Prostate gland (tissue), 2 donors: ENCODE measurements at regions not wholly inside any gene's neighbourhood (a gene's known extent, or its start where the extent isn't known, plus 50 kb on each side); places are given as distances from the start of the nearest gene placed in this dataset.

Source experiments
- DNase-seq: peaks from one replicate; pipeline ENCODE4 v3.0.0-alpha.2; 2019; ENCODE audit warnings: low spot score
- H3K27ac ChIP-seq, 2 donors: fragments of 200-600 bp; sonication (generic); 2 replicates each; pipeline ENCODE4 v1.5.1; 2017 to 2019
- H3K27me3 ChIP-seq: fragments of 200-600 bp; sonication (generic); replicated peaks from 2 replicates; pipeline ENCODE4 v1.5.1; 2019; ENCODE audit not compliant: insufficient read depth
- H3K36me3 ChIP-seq, 2 donors: fragments of 200-600 bp; sonication (generic); 1 replicate in 1 of 2; 2 replicates in 1 of 2; pipeline versions ENCODE4 v1.5.1 to v1.8.1; 2017 to 2019
- H3K4me1 ChIP-seq: fragments of 200-600 bp; sonication (generic); replicated peaks from 2 replicates; pipeline ENCODE4 v1.5.1; 2019
- H3K4me3 ChIP-seq, 2 donors: fragments of 200-600 bp; sonication (generic); 2 replicates each; pipeline ENCODE4 v1.5.1; 2017 to 2019
- H3K9me3 ChIP-seq: fragments of 200-600 bp; sonication (generic); 2 replicates; pipeline ENCODE4 v1.5.1; 2017
- POLR2A ChIP-seq: fragments of 450-650 bp; IDR thresholded peaks from one replicate; pipeline ENCODE4 v1.6.1; 2016; ENCODE audit warnings: antibody characterized with exemption, mild to moderate bottlenecking
- POLR2AphosphoS5 ChIP-seq: sonication (generic); formaldehyde crosslinking; IDR thresholded peaks from one replicate; pipeline ENCODE4 v1.6.1; 2017; ENCODE audit warnings: antibody characterized with exemption
- WGBS: methylation state at CpG from one replicate; pipeline ENCODE4 v1.1.5; 2018; 5-methylcytosine and 5-hydroxymethylcytosine counted together
- intact Hi-C: fragments of 100-400 bp; cut with DNase I; formaldehyde crosslinking; loops from one replicate; pipeline ENCODE4 v1.14.2; 2022
- TF ChIP-seq, protein P1 (sequence below), 4 experiments: fragments of 200-600 bp in 2 of 4; fragments of 450-650 bp in 2 of 4; sonication (generic) in 2 of 4; IDR thresholded peaks; 1 replicate in 3 of 4; 2 replicates in 1 of 4; pipeline ENCODE4 v1.5.1; 2016 to 2019; ENCODE audit warnings: antibody characterized with exemption in 4 of 4, mild to moderate bottlenecking in 2 of 4, moderate library complexity in 2 of 4

DNA sequence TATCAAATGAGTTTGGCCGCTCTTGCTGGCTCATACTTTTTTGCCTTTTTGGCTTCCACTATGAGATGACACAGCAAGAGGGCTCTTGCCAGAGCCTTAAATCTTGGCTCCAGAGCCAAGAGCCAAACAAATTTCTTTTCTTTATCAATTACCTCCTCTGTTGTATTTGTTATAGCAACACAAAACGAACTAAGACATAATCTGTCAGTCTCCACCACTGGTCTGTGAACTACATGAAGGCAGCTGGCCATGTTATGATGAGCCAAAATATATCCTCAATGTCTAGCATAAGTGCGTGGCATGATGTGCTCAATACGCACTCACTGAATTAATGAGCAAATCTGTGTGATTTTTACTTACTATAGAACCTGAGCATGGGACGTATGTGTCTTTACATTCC is 220.0 kb upstream of the ZNF217 start:
- intact Hi-C loops: no loop called here
- Histone ChIP-seq H3K27me3 (no peaks in the 10 kb centered on the region), H3K9me3 (no peaks in the 10 kb centered on the region)

DNA sequence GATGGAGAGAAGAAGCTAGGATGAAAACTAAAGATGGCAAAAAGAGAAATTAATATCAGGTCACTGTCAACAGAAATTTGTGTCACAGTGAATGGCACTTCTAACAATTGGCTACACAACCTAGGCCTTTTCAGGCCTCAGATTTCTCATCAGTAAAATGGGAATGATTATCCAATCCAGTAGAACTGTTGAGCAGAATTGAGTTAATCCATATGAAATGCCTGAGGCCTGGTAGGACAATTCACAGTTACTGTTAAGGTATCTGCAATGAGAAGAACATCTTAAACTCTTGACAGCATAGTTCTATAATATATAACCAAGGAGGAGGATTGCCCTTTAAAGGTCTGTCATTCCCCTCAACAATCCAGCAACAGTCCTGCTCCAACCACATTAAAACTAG is 217.9 kb upstream of the ZNF217 start:
- no peak overlapping the region for H3K4me3 ChIP-seq
- H3K27me3 ChIP-seq: no peaks in the 10 kb centered on the region
- no peak for DNase-seq
- no peaks in the 10 kb centered on the region for H3K4me1 ChIP-seq
- no peaks in the 10 kb centered on the region for H3K36me3 ChIP-seq
- no peak overlapping the region for H3K27ac ChIP-seq
- intact Hi-C loops: no loop called here
- TF ChIP-seq POLR2A (no peak), POLR2AphosphoS5 (no peak)
- TF ChIP-seq, protein P1, sequence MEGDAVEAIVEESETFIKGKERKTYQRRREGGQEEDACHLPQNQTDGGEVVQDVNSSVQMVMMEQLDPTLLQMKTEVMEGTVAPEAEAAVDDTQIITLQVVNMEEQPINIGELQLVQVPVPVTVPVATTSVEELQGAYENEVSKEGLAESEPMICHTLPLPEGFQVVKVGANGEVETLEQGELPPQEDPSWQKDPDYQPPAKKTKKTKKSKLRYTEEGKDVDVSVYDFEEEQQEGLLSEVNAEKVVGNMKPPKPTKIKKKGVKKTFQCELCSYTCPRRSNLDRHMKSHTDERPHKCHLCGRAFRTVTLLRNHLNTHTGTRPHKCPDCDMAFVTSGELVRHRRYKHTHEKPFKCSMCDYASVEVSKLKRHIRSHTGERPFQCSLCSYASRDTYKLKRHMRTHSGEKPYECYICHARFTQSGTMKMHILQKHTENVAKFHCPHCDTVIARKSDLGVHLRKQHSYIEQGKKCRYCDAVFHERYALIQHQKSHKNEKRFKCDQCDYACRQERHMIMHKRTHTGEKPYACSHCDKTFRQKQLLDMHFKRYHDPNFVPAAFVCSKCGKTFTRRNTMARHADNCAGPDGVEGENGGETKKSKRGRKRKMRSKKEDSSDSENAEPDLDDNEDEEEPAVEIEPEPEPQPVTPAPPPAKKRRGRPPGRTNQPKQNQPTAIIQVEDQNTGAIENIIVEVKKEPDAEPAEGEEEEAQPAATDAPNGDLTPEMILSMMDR (IDR thresholded peaks at IDR 0.05): no peak
- H3K9me3 ChIP-seq: no peaks in the 10 kb centered on the region

More for the DNA sequence above, 220.0 kb upstream of the ZNF217 start:
- DNase-seq: no peak
- no peak for TF ChIP-seq POLR2AphosphoS5
- 77% methylated on average over 5 of the region's 5 CpGs for WGBS
- Histone ChIP-seq H3K4me1 (no peaks in the 10 kb centered on the region), H3K36me3 (no peaks in the 10 kb centered on the region), H3K4me3 (no peak overlapping the region), H3K27ac (no peak overlapping the region)

DNA sequence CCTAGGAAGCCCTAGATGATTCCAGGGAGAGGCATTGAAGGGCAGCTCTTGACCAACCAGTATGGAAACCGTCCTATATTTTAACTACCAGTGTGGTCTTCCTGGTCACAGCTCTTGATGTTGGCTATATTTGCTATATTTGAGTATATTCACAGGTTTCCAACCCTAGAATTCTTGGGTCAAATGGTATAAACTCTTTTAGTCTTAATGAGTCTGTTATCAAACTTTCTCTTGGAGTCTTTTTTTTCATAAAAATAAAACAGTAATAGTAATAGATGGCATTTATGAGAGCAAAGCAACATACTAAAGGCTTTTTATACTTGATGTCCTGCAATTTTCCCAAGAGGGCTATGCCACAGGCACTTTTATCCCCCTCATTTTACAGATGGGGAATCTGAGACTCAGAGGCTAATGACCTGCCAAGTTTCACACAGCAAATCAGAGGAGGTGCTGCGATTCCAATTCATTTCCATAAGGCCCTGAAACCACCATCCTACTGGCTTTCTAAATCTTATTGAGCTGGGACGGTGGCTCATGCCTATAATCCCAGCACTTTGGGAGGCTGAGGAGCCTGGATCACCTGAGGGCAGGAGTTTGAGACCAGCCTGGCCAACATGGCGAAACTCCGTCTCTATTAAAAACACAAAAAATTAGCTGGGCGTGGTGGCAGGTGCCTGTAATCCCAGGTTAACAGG is 217.2 kb upstream of the ZNF217 start:
- no peak overlapping the region for H3K27ac ChIP-seq
- H3K4me1 ChIP-seq: no peaks in the 10 kb centered on the region
- H3K9me3 ChIP-seq: no peaks in the 10 kb centered on the region
- WGBS: 94% methylated on average over 6 of the region's 6 CpGs
- H3K36me3 ChIP-seq: no peaks in the 10 kb centered on the region
- no peaks in the 10 kb centered on the region for H3K27me3 ChIP-seq
- TF ChIP-seq POLR2A (no peak), POLR2AphosphoS5 (no peak)
- TF ChIP-seq, protein P1 (IDR thresholded peaks at IDR 0.05): no peak
- no peak for DNase-seq
- intact Hi-C loops: no loop called here
- no peak overlapping the region for H3K4me3 ChIP-seq

DNA sequence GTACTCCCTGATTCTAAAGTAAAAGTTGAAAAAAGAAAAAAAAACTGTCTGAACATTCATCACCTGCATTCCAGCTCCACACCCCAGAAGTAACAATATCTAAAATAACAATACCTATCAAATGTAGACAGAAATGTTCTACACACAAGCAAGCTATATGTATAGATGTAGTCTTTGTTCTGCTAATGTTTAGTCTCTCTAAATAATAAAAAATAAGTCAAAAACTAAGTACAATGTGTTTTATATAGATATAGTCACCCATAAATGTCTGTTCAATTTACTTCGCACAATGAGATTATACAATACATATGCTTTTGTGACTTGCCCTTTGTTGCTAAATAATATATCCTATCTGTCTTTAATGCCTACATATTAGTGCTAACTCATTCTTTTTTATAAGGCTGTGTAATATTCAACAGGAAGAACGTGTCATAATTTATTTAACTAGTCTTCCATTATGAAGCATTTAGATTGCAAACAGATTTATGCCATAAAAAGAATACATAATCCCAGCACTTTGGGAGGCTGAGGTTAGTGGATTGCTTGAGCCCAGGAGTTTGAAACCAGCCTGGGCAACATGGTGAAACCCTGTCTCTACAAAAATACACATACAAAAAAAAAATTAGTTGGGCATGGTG is 216.2 kb upstream of the ZNF217 start:
- no peak for DNase-seq
- Histone ChIP-seq H3K4me1 (no peaks in the 10 kb centered on the region), H3K27me3 (no peaks in the 10 kb centered on the region), H3K36me3 (no peaks in the 10 kb centered on the region), H3K27ac (no peak overlapping the region), H3K4me3 (no peak overlapping the region), H3K9me3 (no peaks in the 10 kb centered on the region)
- intact Hi-C loops: no loop called here
- TF ChIP-seq, protein P1 (IDR thresholded peaks at IDR 0.05): no peak
- TF ChIP-seq POLR2AphosphoS5 (no peak), POLR2A (no peak)
- WGBS: 84% methylated on average over 2 of the region's 2 CpGs

DNA sequence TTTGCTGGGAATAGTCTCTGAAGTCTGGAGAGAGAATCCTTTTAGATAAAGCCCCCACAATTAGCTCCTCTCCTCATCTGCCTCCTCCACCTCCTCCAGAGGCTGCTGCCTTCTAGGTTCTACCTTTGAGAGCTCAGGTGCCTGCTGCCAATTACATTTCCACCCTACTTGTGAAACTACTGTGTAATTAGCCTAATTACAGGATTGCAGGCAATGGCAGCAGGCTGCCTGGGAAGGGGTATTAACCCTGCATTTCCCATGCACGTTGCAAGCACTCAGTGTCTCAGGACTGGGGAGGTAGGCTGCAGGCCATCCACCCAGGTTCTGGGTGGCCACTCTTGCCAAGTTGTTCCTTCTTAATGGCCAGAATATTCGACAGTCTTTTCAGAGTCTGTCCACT is 215.6 kb upstream of the ZNF217 start:
- no peaks in the 10 kb centered on the region for H3K9me3 ChIP-seq
- no peak for DNase-seq
- TF ChIP-seq POLR2AphosphoS5 (no peak), POLR2A (no peak)
- TF ChIP-seq, protein P1 (IDR thresholded peaks at IDR 0.05): no peak
- no peaks in the 10 kb centered on the region for H3K27me3 ChIP-seq
- intact Hi-C loops: no loop called here
- no peak overlapping the region for H3K4me3 ChIP-seq
- H3K36me3 ChIP-seq: no peaks in the 10 kb centered on the region
- no peaks in the 10 kb centered on the region for H3K4me1 ChIP-seq
- no peak overlapping the region for H3K27ac ChIP-seq
- 74% methylated on average over 2 of the region's 2 CpGs for WGBS
